ENCODE measurements at regions not wholly inside any gene's neighbourhood (a gene's known extent, or its start where the extent isn't known, plus 50 kb on each side); places are given as distances from the start of the nearest gene placed in this dataset.
"Not testable (repeated sequence)": the region's sequence is repeated elsewhere in the genome, so short reads cannot be mapped to it uniquely, and the experiment has no call there.

DNA sequence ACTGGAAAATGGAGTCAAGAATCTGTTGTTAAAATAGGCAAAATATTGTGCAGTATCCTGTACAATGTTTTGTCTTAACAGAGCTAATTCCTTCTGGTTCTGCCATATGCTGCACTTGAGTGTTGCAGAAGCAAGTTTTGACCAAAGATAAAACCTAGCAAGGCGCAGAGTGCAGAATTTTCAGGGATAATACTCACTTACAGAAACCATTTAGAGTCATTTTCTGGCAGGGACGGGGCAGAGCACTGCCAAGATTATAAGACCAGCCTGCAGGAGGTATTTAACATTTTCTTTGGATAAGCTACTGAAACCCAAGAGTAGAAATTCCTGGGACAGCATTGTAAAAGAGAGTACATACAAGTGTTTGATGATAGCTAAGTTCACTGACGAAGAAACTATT is 159.5 kb upstream of the EDNRB start:
- DNase-seq (ENCODE audit: low spot score) = no peak

DNA sequence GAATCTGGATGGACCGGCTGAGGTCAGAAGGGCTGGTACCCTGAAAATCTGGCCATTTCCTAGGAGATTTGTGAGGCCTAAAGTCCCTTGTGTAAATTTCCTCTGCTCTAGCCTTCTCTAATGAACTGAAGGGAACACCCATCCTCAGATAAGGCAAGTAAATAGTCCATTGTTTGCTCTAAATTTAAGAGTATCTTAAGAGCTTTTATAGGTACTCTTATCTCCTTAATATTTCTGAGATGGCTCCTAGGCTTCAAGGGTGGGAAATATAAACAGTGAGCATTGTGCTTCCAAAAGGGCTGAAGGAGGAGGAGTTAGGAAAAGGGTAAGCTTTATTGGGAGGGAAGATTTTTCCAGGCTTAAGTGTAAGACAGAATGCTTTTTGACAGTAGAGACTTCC is 148.7 kb upstream of the EDNRB start:
- no peak for DNase-seq (ENCODE audit: low spot score)

DNA sequence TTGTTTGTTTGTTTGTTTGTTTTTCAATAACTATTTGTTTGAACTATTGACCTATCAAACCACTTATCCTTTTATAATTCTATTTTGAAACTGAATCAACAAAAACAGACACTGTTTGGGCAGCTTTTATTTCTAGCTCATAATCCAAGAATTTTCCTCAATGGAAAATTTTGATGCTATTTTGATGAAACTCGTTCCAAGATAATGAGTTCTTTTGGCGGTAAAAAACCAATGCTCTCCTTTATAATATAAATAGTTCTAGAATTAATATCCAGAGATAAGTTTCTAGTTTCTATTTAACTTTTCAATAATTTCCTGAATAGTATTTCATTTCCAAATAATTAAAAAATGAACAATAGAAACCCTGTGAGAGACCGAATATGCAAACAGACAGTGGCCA is 146.5 kb upstream of the EDNRB start:
- DNase-seq (ENCODE audit: low spot score) = no peak

DNA sequence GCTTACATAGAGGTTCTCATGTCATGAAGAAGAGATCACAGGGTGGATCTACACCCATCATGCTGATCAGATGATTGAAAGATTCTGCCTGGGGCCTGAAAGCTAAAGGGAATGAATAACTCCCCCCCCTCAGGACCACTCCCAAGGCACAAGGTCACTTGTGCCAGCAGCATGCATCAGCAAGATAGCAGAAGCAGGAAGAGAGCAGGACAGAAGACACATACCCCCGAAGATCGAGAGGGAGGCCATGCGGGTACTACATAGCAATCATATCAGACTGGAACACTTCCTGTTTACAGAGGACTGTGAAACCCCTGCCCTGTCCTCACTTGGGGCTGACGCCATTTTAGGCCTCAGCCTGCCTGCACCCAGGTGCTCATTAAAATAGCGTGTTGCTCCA is 143.2 kb upstream of the EDNRB start:
- DNase-seq (ENCODE audit: low spot score) = no peak

DNA sequence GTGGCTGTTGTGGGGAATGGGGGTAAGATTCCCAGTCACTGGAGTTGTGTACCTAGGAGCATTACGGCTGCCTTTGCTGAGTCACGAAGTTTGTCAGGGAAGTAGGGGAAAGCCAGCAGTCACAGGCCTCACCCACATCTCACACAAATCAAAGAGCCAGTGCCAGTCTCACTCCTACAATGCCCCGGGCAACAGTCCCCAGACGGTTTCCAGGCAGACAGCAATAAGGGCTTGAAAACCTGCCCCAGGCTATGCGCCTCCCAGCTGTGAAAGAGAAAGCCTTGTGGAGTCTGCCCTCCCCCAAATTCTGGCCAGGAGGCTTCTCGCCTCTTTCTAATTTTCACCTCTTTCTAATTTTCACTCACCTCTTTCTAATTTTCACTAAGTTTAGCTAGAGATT is 142.3 kb upstream of the EDNRB start:
- DNase-seq (ENCODE audit: low spot score) = no peak

DNA sequence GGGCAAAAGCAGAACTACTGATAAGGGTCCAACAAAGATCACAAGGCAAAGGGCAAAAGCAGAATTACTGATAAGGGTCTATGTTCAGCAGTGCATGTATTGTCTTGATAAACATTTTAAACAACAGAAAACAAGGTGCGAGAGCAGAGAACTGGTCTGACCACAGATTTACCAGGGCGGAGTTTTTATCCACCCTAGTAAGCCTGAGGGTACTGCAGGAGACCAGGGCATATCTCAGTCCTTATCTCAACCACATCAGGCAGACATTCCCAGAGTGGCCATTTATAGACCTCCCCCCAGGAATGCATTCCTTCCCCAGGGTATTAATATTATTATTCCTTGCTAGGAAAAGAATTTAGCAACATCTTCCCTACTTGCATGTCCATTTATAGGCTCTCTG is 138.2 kb upstream of the EDNRB start:
- not testable (repeated sequence) for DNase-seq (ENCODE audit: low spot score)

DNA sequence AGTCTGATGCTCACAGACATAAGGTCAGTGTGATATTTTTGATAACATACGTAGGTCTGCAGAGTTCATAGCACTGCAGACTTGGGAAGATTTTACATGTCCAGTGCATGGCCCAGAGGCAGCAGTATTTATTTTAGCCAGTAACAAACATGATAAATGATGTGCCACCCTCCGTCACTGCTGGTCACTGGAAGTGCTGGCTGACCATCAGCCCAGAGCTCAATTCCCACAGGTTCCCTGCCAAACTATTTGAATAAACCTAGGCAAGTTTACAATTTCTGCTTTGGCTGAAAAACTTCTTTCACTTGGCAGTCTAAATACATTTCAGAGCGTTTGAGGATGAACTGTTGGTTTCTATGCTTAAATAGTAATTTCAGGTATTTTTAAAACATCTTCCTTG is 135.5 kb upstream of the EDNRB start:
- DNase-seq (ENCODE audit: low spot score) = no peak

DNA sequence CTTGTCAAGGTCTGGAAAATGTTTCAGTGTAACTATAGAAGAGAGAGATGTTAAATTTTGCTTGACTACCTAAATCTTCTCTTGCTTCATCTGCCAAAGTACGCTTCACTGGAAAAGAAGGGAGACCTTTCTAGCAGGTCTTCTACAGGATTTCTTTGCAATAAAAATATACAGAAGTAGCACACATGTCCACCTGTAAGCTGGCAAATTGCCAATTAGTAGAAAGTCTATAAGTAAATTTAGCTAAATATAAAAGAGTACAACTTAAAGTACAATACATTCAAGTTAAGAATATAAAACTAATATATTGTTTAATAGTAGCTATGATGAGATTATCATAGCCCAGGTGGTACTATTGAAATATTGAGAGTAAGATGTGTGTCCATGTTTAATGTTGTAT is 128.5 kb upstream of the EDNRB start:
- no peak for DNase-seq (ENCODE audit: low spot score)

DNA sequence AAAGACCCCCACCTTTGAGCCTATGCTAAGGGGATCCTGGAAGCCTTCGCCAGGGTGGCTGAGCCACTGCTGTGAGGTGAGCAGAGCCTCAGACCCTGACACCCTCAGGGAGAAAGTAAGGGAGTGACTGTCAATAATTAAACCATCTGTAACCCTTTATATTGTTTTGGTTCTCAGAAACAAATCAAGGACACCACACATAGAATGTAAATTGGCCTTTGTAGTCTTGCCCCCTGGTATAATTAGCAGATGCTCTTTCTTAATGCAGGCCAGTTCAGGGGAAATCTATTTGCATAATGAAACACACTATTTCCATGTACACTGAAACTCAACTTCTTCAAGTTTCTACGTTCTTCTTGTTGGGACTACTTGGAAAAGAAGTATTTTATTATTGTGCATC is 127.7 kb upstream of the EDNRB start:
- DNase-seq (ENCODE audit: low spot score) = no peak

DNA sequence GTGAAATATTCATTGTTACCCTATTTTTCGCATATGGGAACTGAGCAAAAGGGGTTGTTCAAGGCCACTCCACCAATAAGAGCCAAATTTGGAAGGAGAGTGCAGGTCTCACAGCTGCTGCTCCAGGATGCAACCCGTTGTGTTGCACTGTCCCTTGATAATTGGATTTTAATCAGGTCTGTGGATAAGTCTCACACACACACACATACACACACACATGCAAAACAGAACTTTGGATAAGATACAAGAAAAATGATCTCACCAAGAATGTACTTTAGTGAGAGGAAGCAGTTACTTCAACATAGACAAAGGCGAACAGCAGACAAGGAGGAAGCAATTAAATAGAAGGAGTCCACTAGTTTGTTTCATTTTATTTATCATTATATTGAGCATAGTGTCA is 127.3 kb upstream of the EDNRB start:
- DNase-seq (ENCODE audit: low spot score) = no peak

DNA sequence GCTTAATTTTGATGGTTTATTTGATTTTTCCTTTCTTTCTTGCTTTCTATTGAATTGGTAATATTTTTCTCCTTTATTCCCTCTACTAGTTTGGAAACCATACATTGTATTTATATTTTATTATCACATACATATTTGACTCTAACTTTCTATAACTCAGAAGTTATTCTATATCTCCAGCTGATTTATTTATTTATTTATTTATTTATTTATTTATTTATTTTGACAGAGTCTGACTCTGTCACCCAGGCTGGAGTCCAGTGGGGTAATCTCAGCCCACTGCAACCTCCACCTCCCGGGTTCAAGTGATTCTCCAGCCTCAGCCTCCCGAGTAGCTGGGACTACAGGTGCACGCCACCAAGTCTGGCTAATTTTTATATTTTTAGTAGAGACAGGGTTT is 122.7 kb upstream of the EDNRB start:
- not testable (repeated sequence) for DNase-seq (ENCODE audit: low spot score)

DNA sequence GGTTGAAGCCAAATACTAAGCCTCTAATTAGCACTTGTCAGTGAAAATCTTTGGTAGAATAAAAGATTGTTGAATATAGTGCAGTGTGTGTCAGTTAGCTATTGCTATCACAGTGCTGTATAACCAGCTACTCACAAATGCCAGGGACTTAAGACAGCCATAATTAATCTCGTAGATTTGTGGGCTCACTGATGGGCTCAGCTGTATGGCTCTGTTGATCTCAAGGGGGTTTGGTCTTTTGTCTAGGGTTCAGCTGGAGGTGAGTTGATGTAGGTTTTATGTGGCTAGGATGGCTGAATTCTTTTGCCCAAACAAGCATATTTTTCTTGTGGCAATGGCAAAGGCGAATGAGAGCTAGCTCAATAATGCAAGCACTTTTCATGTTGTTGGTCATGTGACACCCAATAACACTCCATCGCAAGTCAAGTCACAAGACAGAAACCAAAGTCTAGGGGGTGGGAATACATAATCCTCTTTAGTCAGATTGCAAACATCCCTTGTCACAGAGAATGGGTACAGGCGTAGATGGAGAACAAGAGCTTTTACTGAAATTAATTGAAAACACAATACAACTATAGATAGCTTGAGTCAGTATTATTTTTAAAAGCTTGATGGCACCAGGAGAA is 121.7 kb upstream of the EDNRB start:
- no peak for DNase-seq (ENCODE audit: low spot score)

DNA sequence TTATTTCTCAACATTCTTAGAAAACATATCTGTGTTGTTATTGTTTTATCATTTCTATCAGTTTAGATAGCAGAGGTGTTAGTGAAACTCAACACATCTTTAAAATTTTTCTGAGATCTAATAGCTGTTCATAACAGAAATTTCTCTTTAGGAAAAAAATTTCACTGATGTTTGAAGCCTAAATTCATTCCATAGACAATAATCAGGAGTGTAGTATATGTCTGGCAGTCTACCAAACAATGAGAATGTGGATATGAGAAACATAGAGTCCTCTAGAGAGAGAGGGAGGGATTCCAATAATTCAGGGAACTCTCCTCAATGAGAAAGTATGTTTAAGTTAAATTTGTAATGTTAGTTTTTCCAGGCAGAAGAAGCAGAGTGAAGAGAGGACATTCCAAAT is 118.2 kb upstream of the EDNRB start:
- no peak for DNase-seq (ENCODE audit: low spot score)

DNA sequence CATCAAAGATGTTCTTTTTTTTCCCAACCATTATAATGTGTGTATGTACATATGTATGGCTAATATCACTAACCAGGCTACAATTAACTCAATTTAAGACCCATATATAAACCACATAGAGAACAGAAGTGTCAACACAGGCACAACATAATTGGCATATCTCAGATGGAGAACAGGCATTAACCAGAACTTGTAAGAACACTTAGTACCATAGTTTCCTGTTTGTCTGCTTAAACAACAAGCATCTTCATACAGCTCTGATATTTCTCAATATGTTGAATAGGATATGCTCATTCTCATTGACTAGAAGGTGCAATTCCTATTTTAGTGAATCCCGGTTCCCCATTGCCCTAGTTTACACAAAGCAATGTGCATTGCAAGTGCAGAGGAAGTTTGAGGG is 116.9 kb upstream of the EDNRB start:
- no peak for DNase-seq (ENCODE audit: low spot score)

DNA sequence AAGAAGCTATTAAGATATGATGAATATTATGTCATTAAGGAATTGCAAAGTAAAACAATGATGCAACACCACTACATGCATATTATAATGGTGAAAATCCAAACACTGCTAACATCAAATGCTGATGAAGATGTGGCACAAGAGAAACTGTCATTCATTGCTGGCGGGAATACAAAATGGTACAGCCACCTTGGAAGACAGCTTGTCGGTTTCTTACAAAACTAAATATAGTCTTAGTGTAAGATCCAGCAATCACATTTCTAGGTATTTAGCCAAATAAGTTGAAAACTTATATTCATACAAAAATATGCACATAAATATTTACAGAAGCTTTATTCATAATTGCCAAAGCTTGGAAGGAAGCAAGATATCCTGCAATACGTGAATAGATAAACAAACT is 114.9 kb upstream of the EDNRB start:
- no peak for DNase-seq (ENCODE audit: low spot score)

DNA sequence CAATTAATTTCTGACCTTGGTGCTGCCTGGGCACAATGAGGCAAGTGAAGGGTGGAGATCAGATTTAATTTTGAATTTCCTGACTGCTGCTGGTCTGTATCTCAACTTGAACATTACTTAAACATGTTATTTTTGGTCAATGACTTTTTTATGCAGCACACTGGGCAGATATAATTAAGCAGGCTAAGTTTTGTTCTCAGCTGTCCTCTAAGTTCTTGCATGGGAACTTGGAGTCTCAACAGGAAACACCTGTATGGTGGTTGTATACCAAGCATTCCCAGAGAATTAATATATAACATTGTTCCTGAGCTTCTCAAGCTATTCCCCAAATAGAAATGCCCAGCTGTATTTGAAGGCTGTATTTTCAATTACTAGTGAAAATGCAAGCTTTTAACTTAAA is 113.5 kb upstream of the EDNRB start:
- DNase-seq (ENCODE audit: low spot score) = no peak

DNA sequence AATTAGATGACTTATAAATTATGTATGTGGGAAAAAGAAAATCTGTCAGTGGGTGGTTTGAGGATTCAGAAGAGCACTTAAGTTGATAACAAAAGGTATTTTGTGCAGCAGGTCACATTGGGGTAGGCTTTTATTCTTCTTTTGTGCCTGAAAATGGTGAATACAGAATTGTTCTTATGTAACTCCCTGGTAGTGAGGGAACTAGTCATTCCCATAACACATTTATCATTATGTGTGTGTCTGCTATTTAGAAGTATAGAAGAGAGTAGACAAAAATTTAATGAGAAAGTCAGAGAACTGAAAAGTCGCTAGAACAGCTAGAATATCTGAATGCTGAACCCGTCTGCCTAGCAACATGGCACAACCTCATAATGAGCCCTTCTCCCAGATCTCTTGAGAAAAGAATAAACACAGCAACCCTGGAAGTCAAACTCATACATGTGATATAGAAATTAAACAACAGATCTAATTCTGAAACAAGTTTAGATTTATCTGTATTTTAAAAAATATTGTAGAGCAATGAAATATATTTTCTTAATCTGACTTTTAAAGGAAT is 111.8 kb upstream of the EDNRB start:
- DNase-seq (ENCODE audit: low spot score) = no peak

DNA sequence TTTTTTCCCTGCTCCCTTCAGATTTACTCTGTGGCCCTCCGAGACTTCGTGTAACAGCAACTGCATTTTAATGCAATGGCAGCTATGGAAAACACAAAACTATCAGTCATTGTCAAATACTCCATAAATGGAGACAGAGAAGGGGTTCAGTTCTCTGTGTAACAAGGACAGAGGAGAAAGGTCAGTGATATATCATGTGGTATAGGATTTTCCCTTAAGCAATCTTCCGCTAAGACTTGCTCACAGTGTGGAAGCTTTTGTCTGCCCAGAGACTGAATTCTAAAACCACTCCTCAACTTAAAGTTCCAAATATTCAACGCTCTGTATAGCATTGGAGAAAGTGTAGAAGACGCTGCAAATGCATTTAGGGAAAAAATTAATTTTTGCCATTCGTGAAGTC is 111.3 kb upstream of the EDNRB start:
- DNase-seq (ENCODE audit: low spot score) = no peak

DNA sequence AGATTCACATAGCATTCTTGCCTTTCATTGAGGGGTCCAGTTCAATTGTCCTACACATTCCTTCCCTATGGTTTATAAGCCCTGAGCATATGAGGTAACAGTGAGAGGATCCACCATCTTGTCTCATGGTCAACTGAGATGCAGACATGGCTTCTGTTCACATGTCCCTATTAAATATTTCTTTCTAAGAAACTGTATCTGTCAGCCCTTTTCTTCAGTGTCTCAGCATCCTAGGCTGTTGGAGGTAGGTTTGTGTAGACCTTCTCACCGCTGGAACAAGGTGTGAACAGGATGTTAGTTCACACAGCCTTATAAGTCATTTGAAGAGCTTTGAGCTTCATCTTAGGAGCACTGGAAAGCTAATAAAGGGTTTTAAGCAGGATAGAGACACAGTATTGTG is 110.3 kb upstream of the EDNRB start:
- DNase-seq (ENCODE audit: low spot score) = no peak

DNA sequence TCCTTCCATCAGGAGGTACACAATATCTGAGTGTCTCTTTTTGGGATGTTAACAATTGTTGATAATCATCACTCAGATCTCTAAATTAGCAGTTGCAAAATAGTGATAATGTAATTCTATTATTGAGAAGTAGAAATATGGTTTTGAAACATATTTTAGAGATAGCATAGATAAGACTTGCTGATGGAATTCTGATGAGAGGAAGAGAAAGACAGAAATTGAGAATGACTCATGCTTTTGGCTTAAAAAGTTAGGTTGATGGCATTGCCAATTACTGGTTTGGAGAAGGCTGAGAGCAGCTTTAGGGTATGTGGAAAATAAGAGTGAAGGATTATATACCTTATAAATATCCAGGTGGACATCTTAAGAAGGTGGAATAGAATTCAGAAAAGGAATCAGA is 106.4 kb upstream of the EDNRB start:
- DNase-seq (ENCODE audit: low spot score) = no peak

DNA sequence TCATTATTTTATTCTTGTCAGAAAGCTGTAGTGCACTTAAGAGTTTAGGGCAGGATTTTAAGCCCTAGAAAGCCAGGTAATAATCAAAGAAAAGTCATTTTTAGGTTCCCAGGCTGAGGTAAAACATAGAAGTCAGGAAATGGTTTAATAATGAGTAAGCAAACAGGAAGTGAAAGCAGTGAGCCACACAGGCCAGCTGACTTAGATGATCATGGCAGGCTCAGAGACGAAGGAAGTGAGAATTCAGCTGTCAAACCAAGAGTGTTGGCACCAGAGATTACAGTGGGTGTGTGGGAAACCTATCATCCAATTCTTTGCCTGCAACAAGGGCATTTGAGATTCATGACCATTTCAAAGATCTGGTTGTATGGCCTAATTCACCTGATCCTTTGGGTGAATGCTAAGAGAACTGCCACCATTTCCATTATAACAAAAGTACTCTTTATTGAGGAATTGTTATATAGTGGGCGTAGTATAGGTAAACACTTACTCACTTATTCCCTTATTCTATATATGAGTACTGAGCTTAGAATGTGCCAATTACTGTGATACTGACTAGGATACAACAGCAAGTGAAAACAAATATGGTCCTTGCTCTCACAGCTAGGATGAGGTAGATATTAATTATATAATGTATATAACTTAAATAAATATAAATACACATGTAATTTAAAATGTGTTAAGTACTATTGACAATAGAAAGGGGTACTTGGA is 103.7 kb upstream of the EDNRB start:
- no peak for DNase-seq (ENCODE audit: low spot score)

DNA sequence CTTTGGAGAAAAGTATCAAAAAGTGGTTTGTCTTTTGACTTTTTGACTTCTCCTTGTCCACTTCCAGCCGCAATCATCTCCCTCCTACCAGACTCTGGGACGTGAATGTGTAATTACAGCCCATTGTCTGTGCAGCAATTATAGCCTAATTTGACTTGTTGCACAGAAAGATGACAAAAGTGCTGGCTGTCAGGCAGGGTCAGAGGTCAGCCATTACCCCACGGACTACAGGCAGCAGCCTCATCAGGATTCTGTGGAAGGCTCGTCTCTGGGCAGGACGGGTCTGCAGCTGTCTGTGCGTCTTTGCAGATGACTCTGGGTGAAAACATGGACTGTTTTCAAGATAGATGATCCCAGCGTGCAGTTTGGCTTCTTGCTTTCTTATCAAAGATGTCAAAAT is 102.2 kb upstream of the EDNRB start:
- DNase-seq (ENCODE audit: low spot score) = no peak

DNA sequence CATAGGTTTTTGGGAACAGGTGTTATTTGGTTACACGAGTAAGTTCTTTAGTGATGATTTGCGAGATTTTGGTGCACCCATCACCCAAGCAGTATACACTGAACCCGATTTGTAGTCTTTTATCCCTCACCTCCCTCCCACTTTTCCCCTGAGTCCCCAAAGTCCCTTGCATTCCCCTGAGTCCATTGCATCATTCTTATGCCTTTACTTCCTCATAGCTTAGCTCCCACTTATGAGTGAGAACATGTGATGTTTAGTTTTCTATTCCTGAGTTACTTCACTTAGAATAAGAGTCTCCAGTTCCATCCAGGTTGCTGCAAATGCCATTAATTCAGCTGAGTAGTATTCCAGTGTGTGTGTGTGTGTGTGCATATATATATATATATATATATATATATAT is 97.2 kb upstream of the EDNRB start:
- DNase-seq (ENCODE audit: low spot score) = no peak

DNA sequence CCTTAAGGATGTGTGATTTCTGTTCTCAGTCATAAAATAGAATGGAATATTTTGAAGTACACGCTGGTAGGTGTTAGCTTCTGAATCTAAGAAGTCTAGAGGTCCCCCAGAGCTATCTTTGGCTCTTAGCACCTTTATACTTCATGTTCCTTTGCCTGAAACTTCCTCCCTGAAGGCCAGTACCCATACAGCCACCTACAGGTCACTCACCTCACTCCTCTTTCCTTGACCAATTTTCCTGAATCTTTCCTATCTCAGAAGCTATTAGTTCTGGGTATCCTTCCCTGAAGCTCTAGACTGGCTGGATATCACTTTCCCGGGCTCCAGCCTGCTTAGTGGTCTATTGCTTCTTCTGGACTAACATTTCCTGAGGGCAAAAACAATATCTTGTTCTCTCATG is 93.4 kb upstream of the EDNRB start:
- DNase-seq (ENCODE audit: low spot score) = no peak

Measured in SW480 (cell line).